GM21528 (cell line): ENCODE measurements at regions not wholly inside any gene's neighbourhood (a gene's known extent, or its start where the extent isn't known, plus 50 kb on each side); places are given as distances from the start of the nearest gene placed in this dataset.

Experiments
- ATAC-seq: cut with Tn5 transposase; IDR thresholded peaks from one replicate; pipeline ENCODE4 v1.9.1; 2021; ENCODE audit warnings: mild to moderate bottlenecking, moderate library complexity; ENCODE audit not compliant: unreplicated experiment, low FRiP score

- no peak for ATAC-seq
Observed at GRCh38 chr20:11316244-11316643, 601.4 kb upstream of the BTBD3 start.

GRCh38 chr20:11320033-11320432, 597.7 kb upstream of the BTBD3 start:
- ATAC-seq = no peak

GRCh38 chr20:11323816-11324215, 593.9 kb upstream of the BTBD3 start:
- no peak for ATAC-seq

- no peak for ATAC-seq
Observed at GRCh38 chr20:11324990-11325389, 592.7 kb upstream of the BTBD3 start.

GRCh38 chr20:11328839-11329238, 588.9 kb upstream of the BTBD3 start:
- ATAC-seq = no peak

- no peak for ATAC-seq
Observed at GRCh38 chr20:11329271-11329670, 588.4 kb upstream of the BTBD3 start.

- no peak for ATAC-seq
Observed at GRCh38 chr20:11331096-11331495, 586.6 kb upstream of the BTBD3 start.

- ATAC-seq = no peak
Observed at GRCh38 chr20:11332381-11332780, 585.3 kb upstream of the BTBD3 start.

- ATAC-seq = no peak
Observed at GRCh38 chr20:11333634-11334033, 584.1 kb upstream of the BTBD3 start.

GRCh38 chr20:11337361-11338130, 580.1 kb upstream of the BTBD3 start:
- ATAC-seq = no peak

GRCh38 chr20:11338496-11339306, 579.0 kb upstream of the BTBD3 start:
- ATAC-seq = no peak

- no peak for ATAC-seq
Observed at GRCh38 chr20:11344939-11345338, 572.8 kb upstream of the BTBD3 start.

GRCh38 chr20:11347738-11348137, 570.0 kb upstream of the BTBD3 start:
- no peak for ATAC-seq

GRCh38 chr20:11350126-11351005, 567.3 kb upstream of the BTBD3 start:
- ATAC-seq = no peak

- ATAC-seq = no peak
Observed at GRCh38 chr20:11352041-11352440, 565.7 kb upstream of the BTBD3 start.

GRCh38 chr20:11354846-11355245, 562.8 kb upstream of the BTBD3 start:
- ATAC-seq = no peak

GRCh38 chr20:11355345-11355744, 562.3 kb upstream of the BTBD3 start:
- ATAC-seq = no peak

- ATAC-seq = no peak
Observed at GRCh38 chr20:11356061-11356460, 561.6 kb upstream of the BTBD3 start.

GRCh38 chr20:11362450-11362849, 555.2 kb upstream of the BTBD3 start:
- no peak for ATAC-seq

GRCh38 chr20:11364736-11365135, 553.0 kb upstream of the BTBD3 start:
- no peak for ATAC-seq

GRCh38 chr20:11366660-11367059, 551.0 kb upstream of the BTBD3 start:
- no peak for ATAC-seq
